Fibroblast of skin of right quadriceps (primary cell): ENCODE measurements at regions not wholly inside any gene's neighbourhood (a gene's known extent, or its start where the extent isn't known, plus 50 kb on each side); places are given as distances from the start of the nearest gene placed in this dataset.
"Not testable (repeated sequence)": the region's sequence is repeated elsewhere in the genome, so short reads cannot be mapped to it uniquely, and the experiment has no call there.

Experiments
- DNase-seq: peaks from one replicate; pipeline ENCODE4 v3.0.0-alpha.2; 2013

GRCh38 chr1:207196135-207196534, 92.1 kb downstream of the C4BPA start:
- not testable (repeated sequence) for DNase-seq

GRCh38 chr1:207201534-207201933, 97.5 kb downstream of the C4BPA start:
- DNase-seq: not testable (repeated sequence)

GRCh38 chr1:207202480-207202879, 98.4 kb downstream of the C4BPA start:
- DNase-seq: no peak

GRCh38 chr1:207203541-207203940, 99.5 kb downstream of the C4BPA start:
- no peak for DNase-seq

GRCh38 chr1:207205614-207206061, 101.6 kb downstream of the C4BPA start:
- DNase-seq: no peak

GRCh38 chr1:207208691-207209090, 104.7 kb downstream of the C4BPA start:
- DNase-seq: not testable (repeated sequence)

GRCh38 chr1:207214453-207214852, 107.0 kb upstream of the CD55 start:
- no peak for DNase-seq

- no peak for DNase-seq
These were observed 103.5 kb upstream of the CD55 start for GRCh38 chr1:207217778-207218511.

- DNase-seq: no peak
These were observed 102.7 kb upstream of the CD55 start for GRCh38 chr1:207218512-207219362.

GRCh38 chr1:207219979-207220889, 101.2 kb upstream of the CD55 start:
- no peak for DNase-seq

GRCh38 chr1:207221934-207222351, 99.5 kb upstream of the CD55 start:
- no peak for DNase-seq

- no peak for DNase-seq
These were observed 98.3 kb upstream of the CD55 start for GRCh38 chr1:207223162-207223561.

- DNase-seq: no peak
These were observed 96.8 kb upstream of the CD55 start for GRCh38 chr1:207224666-207225065.

- DNase-seq: no peak
These were observed 94.3 kb upstream of the CD55 start for GRCh38 chr1:207227131-207227630.

- DNase-seq: no peak
These were observed 92.5 kb upstream of the CD55 start for GRCh38 chr1:207228987-207229386.

- no peak for DNase-seq
These were observed 91.0 kb upstream of the CD55 start for GRCh38 chr1:207230441-207230840.

GRCh38 chr1:207234690-207235089, 86.8 kb upstream of the CD55 start:
- no peak for DNase-seq

- no peak for DNase-seq
These were observed 81.6 kb upstream of the CD55 start for GRCh38 chr1:207239874-207240273.

GRCh38 chr1:207240325-207241101, 81.0 kb upstream of the CD55 start:
- DNase-seq: peak; percentile 23

GRCh38 chr1:207241164-207241934, 80.1 kb upstream of the CD55 start:
- no peak for DNase-seq
